RWPE2 (cell line): ENCODE measurements at regions not wholly inside any gene's neighbourhood (a gene's known extent, or its start where the extent isn't known, plus 50 kb on each side); places are given as distances from the start of the nearest gene placed in this dataset.
A peak's percentile ranks its signal among the peaks of the same experiment; 100 is the strongest.
"Not testable (repeated sequence)": the region's sequence is repeated elsewhere in the genome, so short reads cannot be mapped to it uniquely, and the experiment has no call there.

Source experiments
- ATAC-seq: fragments of 200-7000 bp; cut with Tn5 transposase; 3 replicates; pipeline ENCODE4 v1.9.1; 2021; ENCODE audit warnings: low read depth
- DNase-seq: peaks from one replicate; pipeline ENCODE4 v3.0.0-alpha.2; 2020; ENCODE audit warnings: low spot score
- H3K27ac ChIP-seq: fragments of 450-650 bp; 2 replicates; pipeline ENCODE4 v1.5.1; 2017; ENCODE audit warnings: mild to moderate bottlenecking; ENCODE audit not compliant: poor library complexity, severe bottlenecking
- H3K27me3 ChIP-seq: fragments of 250-450 bp; sonication (Bioruptor Pico); 2 replicates; pipeline ENCODE4 v1.5.1; 2021; ENCODE audit warnings: mild to moderate bottlenecking, moderate library complexity; ENCODE audit not compliant: insufficient read depth, poor library complexity, severe bottlenecking
- H3K36me3 ChIP-seq: fragments of 250-450 bp; sonication (Bioruptor Pico); 2 replicates; pipeline ENCODE4 v1.5.1; 2020; ENCODE audit warnings: low read depth, mild to moderate bottlenecking, moderate library complexity
- H3K4me1 ChIP-seq: fragments of 250-450 bp; sonication (Bioruptor Pico); 2 replicates; pipeline ENCODE4 v1.5.1; 2021; ENCODE audit warnings: mild to moderate bottlenecking, moderate library complexity; ENCODE audit not compliant: insufficient read depth, poor library complexity, severe bottlenecking
- H3K4me3 ChIP-seq: fragments of 250-450 bp; sonication (Bioruptor Pico); 2 replicates; pipeline ENCODE4 v1.5.1; 2021; ENCODE audit warnings: mild to moderate bottlenecking, moderate library complexity; ENCODE audit not compliant: severe bottlenecking
- H3K9me3 ChIP-seq: fragments of 250-450 bp; sonication (Bioruptor Pico); 2 replicates; pipeline ENCODE4 v1.5.1; 2021; ENCODE audit warnings: mild to moderate bottlenecking, moderate library complexity; ENCODE audit not compliant: severe bottlenecking

DNA sequence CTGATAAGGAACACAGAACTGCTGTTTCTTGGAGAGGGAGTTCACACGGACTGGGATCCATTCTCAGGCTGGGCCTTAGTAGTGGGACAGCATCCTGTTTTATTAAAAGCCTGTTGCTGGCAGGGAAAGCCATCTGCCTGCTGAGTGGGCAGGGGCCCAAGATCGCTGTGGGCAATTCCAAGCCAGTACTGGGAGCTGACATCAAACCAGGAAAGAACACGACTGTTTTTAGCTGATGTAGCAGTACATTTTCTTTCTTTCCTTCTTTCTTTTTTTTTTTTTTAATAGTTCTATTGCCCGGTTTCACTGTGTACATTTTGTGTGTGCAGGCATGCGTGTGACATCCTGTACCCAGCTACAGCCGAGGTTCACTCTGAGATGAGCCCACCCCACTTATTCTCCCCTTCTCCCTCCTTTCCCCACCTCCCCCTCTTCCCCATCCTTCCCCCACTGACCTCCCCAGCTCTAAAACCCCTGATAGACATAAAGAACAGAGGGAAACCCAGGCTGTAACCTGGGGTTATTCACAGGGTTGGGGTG lies 143.5 kb upstream of the PLGLB2 start:
- H3K27ac ChIP-seq, H3K4me1 ChIP-seq, H3K4me3 ChIP-seq, H3K36me3 ChIP-seq, H3K27me3 ChIP-seq, DNase-seq, H3K9me3 ChIP-seq: not testable (repeated sequence)
- peak; percentile 31; the same call in 1 of the 3 replicates for ATAC-seq

DNA sequence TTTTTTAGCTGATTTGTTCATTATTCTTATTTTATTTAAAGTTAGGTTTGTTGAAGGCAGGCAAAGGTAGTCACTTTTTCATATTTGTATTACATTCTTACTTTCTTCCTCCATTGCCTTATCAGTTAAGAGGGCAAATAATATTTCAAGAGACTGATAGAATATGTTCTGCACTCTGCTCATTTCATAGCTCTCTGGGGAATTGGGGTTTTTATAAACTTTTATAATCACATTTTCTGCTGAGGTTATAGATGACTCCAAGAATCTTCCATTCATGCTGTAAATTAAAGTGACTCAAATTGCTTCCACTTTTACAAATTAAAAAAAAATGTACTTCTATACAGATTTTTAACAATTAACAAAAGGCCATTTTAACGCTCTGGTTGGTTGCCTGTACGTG lies 142.9 kb upstream of the PLGLB2 start:
- not testable (repeated sequence) for H3K9me3 ChIP-seq, DNase-seq, ATAC-seq

DNA sequence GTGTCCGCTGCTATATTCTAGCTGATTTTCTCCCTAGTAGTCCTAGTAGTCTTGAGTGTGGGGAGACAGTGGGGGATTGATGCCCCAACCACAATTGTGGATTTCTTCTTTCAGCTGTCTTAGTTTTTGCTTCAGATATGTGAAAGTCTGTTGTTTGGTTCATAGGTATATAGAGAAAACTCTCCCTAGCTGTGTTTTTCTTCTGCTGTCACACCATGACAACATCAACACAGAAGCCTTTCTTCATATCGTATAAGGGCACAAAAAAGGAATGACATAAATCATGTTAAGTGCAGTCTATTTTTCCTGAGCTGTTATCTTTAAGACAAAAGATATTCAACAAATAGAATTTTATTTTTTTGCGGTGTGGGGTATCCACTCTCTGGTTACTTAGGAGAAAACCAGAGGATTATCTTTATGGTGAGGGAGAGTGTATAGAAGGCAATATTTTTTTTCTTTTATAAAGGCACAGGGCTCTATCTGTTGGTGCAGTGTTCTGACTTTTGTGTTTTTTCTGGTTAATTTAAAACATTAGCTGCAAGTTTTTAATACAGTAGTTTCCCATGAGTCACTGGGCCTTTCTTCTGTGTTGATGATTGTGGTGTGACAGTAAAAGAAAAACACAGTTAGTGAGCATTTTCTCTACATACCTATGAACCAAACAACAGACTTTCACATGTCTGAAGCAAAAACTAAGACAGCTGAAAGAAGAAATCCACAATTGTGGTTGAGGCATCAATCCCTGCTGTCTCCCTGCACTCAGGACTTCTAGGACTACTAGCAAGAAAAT lies 139.3 kb upstream of the PLGLB2 start:
- H3K4me1 ChIP-seq, H3K36me3 ChIP-seq, H3K4me3 ChIP-seq: not testable (repeated sequence)

More for the DNA sequence above, 142.9 kb upstream of the PLGLB2 start:
- not testable (repeated sequence) for H3K36me3 ChIP-seq, H3K4me3 ChIP-seq, H3K4me1 ChIP-seq, H3K27ac ChIP-seq, H3K27me3 ChIP-seq

DNA sequence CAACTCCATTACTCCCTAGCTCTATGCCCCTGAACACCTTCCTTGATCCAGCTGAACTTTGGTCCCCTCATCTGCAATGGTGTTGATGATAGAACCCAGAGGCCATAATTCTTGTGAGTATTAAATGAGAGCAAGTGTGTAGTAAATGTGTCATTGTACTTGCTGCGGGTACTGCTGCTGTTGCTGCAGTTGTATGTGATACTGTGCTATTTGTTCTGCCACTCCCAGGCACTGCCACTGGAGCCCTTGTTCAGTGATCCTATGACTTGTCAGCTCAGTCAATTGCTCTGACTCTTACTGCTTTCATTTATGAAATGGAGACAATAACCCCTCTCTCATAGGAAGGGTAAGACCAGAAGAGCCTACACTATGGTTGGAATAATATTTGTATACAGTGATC lies 136.9 kb upstream of the PLGLB2 start:
- not testable (repeated sequence) for DNase-seq, H3K27me3 ChIP-seq, H3K27ac ChIP-seq, H3K36me3 ChIP-seq, H3K4me1 ChIP-seq, ATAC-seq, H3K4me3 ChIP-seq, H3K9me3 ChIP-seq

More for the DNA sequence above, 139.3 kb upstream of the PLGLB2 start:
- H3K27me3 ChIP-seq, H3K9me3 ChIP-seq, H3K27ac ChIP-seq, ATAC-seq, DNase-seq: not testable (repeated sequence)

DNA sequence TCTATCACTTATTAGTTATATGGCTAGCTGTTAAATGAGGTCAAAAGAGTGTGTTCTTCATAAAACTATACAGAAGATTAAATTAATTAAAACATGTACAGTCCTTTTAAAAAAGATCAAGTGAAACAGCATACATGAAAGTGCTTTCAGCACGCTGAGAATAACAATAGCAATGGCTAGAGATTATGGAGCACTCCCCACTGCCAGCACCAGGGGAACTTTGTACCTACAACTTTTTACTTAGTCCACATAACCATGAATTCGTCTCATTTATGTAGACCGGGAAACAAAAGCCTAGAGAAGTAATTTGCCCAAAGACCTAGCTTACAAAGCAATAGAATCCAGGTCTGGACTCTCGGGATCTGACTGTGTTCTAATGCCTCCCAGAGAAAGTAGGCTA lies 136.5 kb upstream of the PLGLB2 start:
- H3K4me1 ChIP-seq, H3K9me3 ChIP-seq, H3K4me3 ChIP-seq, DNase-seq, H3K27ac ChIP-seq, ATAC-seq, H3K27me3 ChIP-seq, H3K36me3 ChIP-seq: not testable (repeated sequence)

DNA sequence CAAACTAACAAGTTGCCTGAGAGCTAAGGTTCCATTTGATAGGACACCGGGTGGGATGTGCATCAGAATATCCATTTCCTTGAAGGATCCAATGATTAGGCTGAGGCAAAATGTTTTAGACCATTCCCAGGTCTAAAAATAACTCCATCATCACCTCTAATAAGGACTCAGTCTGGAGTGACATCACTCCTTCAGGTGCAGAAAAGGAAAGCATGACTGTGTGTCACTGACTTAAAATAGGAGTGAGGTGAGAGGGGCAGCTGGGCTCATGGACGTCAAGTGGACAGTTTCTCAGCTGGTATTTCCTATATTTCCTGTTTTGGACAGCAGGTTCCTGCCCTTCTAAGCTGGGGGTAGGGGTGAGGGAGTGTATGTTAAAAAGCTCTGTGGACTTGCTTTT lies 135.9 kb upstream of the PLGLB2 start:
- not testable (repeated sequence) for H3K4me3 ChIP-seq, H3K36me3 ChIP-seq, DNase-seq, ATAC-seq, H3K9me3 ChIP-seq, H3K27ac ChIP-seq, H3K4me1 ChIP-seq, H3K27me3 ChIP-seq

DNA sequence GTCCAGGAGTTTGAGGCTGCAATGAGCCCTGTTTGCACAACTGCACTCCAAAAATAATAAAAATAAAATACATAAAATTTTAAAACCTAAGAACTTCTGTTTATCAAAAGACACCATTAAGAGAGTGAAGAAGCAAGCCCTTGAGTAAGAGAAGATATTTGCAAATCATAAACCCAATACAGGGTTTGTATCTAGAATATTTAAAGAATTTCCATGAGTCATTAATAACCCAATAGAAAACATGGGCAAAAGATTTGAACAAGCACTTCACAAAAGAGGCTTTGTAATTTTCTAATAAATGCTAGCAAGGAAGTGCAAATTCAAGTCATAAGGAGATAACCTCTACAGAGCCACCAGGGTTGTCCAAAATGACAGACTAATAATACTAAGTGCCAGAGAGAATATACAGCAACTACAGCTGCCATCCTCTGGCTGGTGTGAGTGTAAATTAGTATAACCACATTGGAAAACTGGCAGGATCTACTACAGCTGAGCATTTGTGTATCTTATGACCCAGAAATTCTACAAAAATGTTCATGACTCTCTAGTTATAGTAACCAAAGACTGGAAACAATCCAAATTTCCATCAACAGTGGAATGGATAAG lies 133.0 kb upstream of the PLGLB2 start:
- not testable (repeated sequence) for H3K4me1 ChIP-seq, H3K4me3 ChIP-seq, DNase-seq, H3K36me3 ChIP-seq, H3K9me3 ChIP-seq, H3K27ac ChIP-seq, H3K27me3 ChIP-seq
- peak; percentile 49; the same call in 2 of the 3 replicates for ATAC-seq

DNA sequence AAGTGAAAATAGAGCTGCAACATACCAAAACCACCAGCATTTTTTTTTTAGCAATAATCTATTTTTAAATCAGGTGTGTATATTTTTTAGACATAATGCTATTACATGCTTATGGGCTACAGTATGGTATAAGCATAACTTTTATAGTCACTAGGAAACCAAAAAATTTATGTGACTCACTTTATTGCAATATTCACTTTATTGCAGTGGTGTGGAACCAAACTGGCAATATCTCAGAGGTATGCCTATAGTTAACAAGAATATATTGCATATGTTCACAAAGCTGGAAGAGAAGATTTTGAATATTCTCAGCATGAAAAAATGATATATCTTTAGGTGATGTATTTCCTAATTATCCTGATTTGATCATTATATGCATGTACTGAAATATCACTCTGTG lies 128.8 kb upstream of the PLGLB2 start:
- not testable (repeated sequence) for H3K4me3 ChIP-seq, H3K9me3 ChIP-seq, H3K27me3 ChIP-seq, H3K4me1 ChIP-seq, ATAC-seq, H3K36me3 ChIP-seq, H3K27ac ChIP-seq, DNase-seq

DNA sequence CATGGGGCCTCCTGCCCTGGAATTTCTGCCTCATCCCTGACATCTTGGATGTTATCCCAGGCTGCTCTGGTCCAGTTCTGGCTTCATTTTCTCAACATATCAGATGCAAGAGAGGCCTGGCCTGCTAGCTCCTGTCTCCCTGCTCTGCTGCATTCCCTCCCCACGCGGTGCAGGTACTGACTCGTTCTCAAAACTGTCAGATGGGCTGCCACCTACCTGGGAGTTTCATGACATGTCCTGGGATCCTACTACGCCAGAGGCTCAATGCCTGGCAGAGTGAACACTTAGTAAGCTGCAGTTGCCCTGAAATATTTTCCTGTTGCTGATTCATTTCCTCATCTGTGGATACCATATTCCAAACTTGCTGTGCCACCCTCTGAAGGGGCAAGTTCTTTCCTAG lies 126.7 kb upstream of the PLGLB2 start:
- H3K27ac ChIP-seq, DNase-seq, H3K4me3 ChIP-seq, H3K36me3 ChIP-seq, H3K27me3 ChIP-seq, H3K4me1 ChIP-seq, H3K9me3 ChIP-seq: not testable (repeated sequence)
- peak; percentile 96 for ATAC-seq

DNA sequence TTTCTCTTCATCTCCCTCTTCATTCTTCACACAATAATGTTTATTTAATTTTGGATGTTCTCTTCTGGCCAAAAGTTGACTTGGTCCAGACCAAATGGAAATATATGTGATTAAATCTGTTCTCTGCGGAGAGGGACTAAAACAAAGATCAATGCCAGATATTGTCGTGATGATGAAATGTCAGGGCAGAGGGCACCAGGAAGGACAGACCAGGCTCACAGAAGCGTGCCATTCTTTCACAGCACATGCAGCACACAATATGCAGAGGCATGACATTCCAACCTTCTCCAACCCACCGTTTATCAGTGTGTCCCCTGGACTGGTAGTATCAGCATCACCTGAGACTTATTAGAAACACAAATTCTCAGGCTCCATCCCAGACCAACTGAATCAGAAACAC lies 125.2 kb upstream of the PLGLB2 start:
- not testable (repeated sequence) for H3K4me1 ChIP-seq, DNase-seq, H3K36me3 ChIP-seq, H3K27me3 ChIP-seq, H3K4me3 ChIP-seq, H3K9me3 ChIP-seq, H3K27ac ChIP-seq, ATAC-seq

DNA sequence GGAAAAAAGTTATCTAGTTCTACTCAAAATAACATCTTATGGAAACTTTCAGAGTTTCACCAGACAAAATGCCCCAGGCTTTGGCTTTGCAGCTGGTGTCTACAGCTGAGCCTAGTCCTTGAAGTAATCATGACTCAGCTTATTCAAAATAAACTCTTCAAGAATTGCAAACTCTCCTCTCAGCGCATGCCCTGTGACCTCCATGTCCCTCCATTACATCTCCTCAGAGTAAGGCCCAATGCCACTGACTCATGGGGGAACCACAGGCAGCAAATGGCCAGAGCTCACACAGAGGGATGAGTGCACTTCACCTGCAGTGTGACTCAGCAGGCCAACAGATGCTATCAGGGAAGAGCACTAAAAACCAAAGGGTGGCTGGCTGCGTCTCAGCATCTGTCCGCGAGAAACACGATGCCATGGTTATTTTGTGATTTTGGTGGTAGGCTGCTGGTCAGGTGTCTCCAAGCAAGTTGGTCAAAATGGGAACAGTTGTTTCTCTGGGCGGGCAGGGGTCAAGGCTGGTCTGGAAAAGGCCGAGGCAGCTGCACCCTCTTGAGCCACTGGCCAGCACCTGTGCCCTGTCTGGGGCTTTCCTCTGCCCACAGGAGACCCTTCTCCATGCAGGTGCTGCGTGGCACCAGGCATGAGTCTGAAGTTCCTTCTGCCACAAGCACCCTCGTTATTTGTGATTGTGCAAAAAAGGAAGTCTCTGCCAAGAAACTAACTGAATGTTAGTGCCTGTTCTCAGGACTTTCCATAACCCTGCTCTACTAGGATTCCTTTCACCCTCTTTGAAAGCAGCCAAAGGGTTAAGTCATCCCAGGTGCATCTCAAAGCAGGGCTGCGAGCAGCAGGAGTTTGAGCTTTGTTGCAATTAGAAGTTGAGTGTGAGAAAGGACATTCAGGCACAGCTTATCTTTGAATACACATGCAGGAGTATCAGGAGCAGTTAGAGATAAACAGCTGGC lies 118.1 kb upstream of the PLGLB2 start:
- H3K4me3 ChIP-seq, H3K36me3 ChIP-seq, H3K27me3 ChIP-seq, H3K4me1 ChIP-seq, H3K27ac ChIP-seq, H3K9me3 ChIP-seq: not testable (repeated sequence)
- ATAC-seq (peak; percentile 95), DNase-seq (peak; percentile 31)
